ENCODE measurements at regions not wholly inside any gene's neighbourhood (a gene's known extent, or its start where the extent isn't known, plus 50 kb on each side); places are given as distances from the start of the nearest gene placed in this dataset.
A peak's percentile ranks its signal among the peaks of the same experiment; 100 is the strongest.

DNA sequence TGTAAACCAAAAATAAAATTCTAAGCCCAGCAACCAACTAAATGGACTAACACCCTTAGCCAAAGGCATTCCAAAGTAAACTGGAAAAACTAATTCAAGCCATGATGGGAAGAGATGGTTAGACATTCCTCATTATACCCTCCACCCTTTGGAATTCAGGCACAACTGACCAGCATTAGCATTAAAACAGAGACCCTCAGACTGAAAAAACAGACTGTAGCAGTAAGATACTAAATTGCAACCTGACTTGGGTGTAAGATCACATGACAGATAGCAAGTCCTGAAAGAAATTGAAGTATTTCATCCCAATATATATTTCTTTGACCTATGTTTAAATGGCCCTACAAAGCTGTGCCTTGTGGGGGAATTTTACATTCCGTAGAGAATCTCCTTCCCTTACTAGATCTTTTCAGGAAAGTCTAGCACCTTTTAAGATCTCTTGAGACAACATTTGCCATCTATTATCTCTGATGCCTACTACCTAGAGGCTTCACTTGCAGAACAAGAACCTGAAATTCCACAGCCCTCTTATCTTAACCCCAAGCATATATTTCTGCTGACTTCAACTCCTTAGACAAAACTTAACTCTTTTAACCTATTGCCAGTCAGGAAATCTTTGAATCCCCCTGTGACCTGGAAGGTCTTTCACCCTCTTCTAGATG is 750.2 kb upstream of the IGFBP3 start:
- DNase-seq (ENCODE audit: low spot score), result no peak

DNA sequence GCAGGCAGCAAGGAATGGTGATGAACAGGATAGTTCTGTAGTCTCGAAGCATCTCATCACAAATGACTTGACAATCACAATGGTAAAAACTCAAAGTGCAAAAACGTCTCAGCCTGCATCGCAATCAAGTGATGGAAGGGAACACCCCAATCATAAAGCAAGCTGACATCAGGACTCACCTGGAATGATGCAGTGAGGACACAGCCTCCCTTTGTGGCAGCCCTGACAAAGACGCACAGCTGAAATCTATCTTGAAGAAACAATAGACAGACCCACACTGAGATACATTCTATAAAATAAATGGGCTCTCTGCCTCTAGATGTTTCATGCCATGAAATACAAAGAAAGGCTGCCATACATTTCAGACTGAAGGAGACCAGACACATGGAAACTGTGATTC is 748.0 kb upstream of the IGFBP3 start:
- no peak for DNase-seq (ENCODE audit: low spot score)

DNA sequence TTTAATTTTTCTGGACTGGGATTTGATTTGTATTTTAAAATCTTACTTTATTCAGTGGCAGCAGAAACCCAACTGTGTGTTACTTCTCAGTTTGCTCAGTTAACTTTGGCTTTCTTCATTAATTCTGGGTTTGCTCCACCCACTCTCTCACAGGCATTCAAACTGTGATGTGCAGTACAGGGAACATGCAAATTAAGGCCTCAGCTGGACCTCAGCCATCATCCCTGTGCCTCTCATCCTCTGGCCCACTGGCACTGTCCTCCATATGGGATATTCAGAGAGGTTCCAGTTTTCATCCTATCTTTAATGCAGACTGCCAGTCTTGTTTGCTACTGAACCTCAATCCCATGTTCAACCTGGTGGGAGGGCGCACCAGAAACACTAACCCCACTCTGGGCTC is 743.4 kb upstream of the IGFBP3 start:
- DNase-seq (ENCODE audit: low spot score), result no peak

DNA sequence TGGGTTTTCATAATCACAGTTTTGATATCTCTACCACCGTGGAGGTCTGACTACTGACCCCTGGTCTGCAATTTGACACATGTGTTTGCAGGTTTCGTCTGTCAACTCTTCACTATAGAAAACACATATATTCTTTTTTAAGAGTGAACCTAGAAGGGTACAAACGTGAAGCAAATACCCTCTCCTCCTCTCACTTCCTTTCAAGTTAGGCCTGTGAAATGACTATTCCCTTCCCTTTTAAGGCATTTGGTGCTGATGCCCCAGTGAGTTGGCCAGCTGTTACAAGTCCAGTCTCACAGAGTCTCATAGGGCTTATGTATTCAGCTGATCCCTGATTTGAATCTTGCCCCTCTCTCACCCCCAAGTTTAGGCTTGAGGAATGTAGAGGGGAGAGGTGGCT is 742.0 kb upstream of the IGFBP3 start:
- DNase-seq (ENCODE audit: low spot score), result no peak

GRCh38 chr7:46661431-46661830 is 740.4 kb upstream of the IGFBP3 start:
- DNase-seq (ENCODE audit: low spot score), result no peak

GRCh38 chr7:46660402-46660980 is 739.4 kb upstream of the IGFBP3 start:
- DNase-seq (ENCODE audit: low spot score), result no peak

GRCh38 chr7:46658281-46658680 is 737.2 kb upstream of the IGFBP3 start:
- DNase-seq (ENCODE audit: low spot score), result no peak

- peak; percentile 3 for DNase-seq (ENCODE audit: low spot score)
These were observed 733.7 kb upstream of the IGFBP3 start for GRCh38 chr7:46654546-46655443.

- DNase-seq (ENCODE audit: low spot score), result no peak
These were observed 732.8 kb upstream of the IGFBP3 start for GRCh38 chr7:46653848-46654247.

- no peak for DNase-seq (ENCODE audit: low spot score)
These were observed 731.2 kb upstream of the IGFBP3 start for GRCh38 chr7:46652317-46652716.

DNA sequence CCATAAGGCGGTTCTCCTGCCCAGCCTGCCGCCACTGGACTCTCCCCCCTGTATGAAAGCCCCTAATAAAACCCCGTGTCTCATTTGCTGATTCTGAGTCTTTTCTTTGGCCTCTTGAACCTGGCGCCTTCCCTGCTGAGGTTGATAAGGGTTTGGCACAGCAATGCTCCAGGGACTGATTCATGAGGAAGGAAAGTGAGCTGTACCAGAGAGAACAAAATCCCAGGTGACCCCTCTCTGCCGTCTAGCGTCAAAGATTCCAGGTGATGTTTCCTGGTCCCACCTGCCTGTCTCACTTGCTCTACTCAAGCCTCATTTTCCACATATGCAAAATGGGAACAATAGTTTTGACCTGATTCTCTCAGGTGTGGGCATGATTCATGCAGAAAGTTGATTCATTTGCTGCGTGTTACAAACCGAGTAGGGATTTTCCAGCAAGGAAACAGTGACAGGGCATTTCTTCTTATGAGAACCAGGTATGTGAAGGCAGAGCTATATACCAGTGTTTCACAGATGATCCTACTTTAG is 730.6 kb upstream of the IGFBP3 start:
- DNase-seq (ENCODE audit: low spot score), result no peak

DNA sequence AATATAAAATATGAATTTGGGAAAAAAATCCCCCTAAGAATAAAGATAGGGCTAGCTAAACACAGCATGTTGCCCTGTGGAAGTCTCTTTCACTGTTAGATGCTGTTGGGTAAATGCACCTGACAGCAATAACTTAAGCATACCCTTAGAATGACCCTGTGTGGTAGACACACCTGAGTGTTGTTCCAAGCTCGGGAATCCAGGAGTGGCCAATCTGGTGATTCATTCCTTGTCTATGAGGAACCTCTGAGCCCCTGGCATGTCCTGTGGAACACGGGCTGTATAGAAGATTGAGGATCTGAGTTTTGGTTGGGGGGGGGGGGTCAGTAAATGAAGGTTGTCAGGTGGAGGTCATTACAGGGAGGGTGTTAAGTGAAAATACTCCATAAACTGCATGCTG is 730.0 kb upstream of the IGFBP3 start:
- DNase-seq (ENCODE audit: low spot score), result no peak

DNA sequence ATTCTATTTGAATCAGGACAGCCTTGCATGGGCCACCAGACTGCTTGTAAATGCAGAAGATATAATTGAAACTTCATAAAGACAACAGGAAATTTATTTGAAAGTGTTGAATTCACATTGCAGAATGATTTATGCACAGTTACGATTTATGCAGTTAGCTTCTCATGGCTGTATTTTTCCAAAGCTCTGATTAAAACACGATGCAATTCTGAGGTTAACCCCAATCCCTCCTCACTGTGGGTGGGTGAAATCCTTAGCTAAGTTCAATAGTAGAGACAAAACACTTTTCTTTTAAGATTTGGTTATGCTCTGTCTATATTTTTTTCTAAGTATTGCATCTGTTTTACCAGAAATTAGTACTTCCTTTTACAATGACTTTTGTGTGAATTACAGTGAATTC is 728.8 kb upstream of the IGFBP3 start:
- no peak for DNase-seq (ENCODE audit: low spot score)

DNA sequence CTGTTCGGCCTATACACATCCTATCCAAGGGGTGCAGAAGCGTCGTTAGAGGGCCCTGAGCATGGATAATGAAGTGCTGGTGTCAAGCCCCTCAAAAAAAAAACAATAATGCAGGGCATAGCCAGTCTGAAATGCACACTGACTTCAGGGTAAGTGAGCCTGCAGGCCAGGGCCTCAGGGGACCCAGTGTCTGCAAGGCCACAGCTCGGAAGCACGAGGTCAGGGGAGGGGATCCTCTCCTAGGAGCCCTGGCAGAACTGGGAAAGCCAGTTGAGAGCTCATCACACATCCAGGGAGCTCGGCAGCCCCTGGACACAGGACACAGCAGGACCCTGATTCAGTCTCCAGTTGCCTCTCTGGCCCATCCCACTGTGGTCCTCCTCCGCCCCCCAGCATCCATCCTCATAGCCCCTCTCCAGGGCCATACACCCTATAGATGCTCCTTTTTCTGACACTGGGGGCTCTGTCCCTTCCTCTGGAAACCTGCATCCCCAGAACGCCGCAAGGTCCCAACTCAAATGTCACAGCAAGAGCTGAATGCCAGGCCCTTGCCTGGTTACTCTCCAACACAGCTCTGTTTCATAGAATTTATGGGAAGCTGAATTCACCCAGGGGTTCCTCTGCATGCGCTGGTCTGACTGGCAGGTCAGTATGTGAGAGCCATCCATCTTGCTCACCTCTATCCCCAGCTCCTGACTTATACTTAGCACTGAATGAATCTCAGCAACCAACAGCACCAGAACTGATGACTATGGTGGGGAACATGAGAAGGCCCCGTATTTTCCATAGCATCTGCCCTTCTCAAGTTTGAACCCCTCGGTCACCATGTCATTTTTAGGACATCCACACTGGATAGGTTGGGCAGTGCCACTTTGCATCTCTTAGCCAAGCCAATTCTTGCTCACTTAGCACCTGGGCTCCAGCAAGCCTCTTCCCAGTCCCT is 717.0 kb upstream of the IGFBP3 start:
- DNase-seq (ENCODE audit: low spot score), result no peak

DNA sequence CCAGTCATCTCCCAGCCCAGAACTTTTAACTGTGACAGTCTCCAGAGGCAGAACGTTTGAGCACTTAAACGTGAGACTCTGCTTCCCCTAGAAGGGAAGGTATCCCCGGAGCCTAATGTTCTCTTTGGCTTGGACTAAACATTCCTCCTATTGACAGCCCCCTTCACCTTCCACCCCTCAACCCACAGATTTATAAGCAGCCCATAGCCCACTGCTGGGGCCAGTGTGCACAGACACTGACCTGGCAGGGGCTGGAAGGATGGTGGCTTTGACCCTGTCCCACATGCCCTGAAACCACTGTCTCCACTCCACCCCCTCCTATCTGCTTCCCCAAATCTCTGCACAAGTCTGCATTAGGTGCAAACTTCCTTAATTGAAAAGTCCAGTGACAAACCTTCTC is 715.0 kb upstream of the IGFBP3 start:
- DNase-seq (ENCODE audit: low spot score), result no peak

- no peak for DNase-seq (ENCODE audit: low spot score)
These were observed 712.7 kb upstream of the IGFBP3 start for GRCh38 chr7:46633630-46634240.

- no peak for DNase-seq (ENCODE audit: low spot score)
These were observed 712.1 kb upstream of the IGFBP3 start for GRCh38 chr7:46633200-46633599.

DNA sequence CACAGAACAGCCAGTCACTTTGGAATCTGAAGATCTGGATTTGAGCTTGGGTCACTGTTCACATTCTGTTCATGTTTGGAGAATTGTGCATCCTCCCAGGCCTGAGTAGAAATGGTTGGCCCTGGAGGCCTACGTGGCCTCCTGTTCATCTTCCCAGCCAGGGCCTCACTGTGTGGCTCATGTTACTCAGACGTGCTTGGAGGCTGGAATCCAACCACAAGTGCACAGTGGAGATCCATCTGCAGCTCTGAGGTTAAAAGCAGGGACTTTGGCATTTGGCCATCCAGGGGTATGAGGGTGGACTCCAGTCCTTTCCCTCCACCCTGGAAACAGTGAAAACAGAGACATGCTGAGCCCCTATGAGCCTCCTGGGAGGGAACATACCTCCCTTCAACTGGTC is 709.0 kb upstream of the IGFBP3 start:
- DNase-seq (ENCODE audit: low spot score), result no peak

GRCh38 chr7:46628389-46628788 is 707.3 kb upstream of the IGFBP3 start:
- no peak for DNase-seq (ENCODE audit: low spot score)

DNA sequence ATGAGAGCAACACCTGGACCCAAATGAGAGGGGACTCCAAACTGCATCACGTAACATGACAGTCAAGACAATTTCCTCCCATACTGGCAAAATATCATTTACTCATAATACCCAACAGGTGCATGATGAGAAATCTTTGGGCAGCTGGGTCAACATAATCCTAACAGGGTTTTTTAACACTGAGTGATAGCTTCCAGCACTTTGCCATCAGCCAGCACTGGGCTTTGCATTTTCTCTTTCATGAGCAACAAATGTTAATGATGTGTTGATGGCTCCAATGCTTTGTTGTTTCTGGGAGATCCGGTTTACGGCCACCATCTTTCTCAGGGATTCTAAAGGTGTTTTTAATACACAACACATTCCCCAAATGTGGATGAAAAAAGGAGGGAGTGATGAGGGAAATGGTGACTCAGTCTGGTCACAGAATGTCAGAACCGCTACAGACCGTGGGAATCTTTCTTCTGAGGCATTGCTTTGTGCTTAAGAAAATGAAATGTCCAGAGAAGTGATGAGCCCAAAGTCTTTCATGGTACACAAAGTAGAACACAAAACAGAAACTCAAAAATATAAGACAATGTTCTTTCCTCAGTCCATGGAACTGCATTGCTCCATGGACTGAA is 705.7 kb upstream of the IGFBP3 start:
- DNase-seq (ENCODE audit: low spot score), result no peak

- no peak for DNase-seq (ENCODE audit: low spot score)
These were observed 705.2 kb upstream of the IGFBP3 start for GRCh38 chr7:46626261-46626660.
